ENCODE measurements at regions not wholly inside any gene's neighbourhood (a gene's known extent, or its start where the extent isn't known, plus 50 kb on each side); places are given as distances from the start of the nearest gene placed in this dataset.

- no peak for DNase-seq (ENCODE audit: low spot score)
Measured at GRCh38 chr20:24777746-24778145, 171.3 kb upstream of the CST7 start.

GRCh38 chr20:24778585-24779031 lies 170.5 kb upstream of the CST7 start:
- no peak for DNase-seq (ENCODE audit: low spot score)

- DNase-seq (ENCODE audit: low spot score) = no peak
Measured at GRCh38 chr20:24779131-24779530, 169.9 kb upstream of the CST7 start.

DNA sequence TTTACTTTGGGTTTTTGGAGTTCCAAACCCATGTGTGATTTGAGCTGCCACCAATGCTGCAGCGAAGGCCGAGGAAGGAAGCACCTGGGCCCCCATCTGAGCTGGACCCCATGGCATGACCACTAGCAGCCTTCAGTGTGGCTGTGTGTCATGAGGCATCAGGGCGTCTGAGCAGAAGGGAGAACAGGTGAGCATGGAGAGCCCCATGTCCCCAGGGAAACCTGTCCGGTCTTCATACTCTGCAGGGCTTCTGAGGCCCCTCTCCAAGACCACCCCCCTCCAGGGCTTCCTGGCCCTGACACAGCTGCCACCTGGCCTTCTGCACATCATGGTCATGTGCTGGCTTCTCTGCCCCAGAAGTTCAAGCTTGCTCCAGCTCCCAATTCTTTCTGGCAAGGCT lies 169.1 kb upstream of the CST7 start:
- no peak for DNase-seq (ENCODE audit: low spot score)

DNA sequence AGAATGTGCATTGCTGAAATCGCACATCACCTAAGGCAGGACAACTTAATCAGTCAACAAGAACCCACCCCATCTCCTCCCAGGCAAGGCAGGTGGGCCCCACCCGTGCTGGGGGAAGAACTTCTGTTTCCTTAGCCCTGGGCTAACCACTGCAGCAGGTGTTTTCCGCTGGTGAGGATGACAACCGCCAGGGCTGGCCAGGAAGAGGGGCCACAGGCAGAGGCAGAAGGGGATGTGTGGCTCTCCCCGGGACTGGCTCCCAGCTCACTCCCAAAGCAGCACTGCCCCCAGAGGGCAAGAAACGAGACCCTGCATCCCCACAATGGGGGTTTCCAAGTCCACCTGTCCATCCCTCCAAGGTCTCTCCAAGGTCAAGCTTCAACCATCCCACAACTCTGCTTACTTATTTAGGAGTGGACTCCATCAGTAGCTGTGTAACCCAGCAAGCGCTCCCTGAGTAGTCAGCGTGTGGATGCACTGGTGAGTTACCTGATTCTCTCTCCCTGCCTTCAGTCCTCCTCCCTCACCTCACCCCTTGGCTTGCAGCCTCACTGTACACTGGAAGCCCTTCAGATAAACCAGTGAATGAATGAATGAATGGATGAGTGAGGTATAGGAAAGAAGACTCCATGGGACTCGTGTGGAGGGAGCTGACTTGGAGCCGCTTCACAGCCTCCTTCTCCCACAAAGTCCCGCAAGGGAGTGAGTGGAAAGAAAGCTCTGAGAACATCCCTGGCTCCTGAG lies 168.2 kb upstream of the CST7 start:
- DNase-seq (ENCODE audit: low spot score) = no peak

DNA sequence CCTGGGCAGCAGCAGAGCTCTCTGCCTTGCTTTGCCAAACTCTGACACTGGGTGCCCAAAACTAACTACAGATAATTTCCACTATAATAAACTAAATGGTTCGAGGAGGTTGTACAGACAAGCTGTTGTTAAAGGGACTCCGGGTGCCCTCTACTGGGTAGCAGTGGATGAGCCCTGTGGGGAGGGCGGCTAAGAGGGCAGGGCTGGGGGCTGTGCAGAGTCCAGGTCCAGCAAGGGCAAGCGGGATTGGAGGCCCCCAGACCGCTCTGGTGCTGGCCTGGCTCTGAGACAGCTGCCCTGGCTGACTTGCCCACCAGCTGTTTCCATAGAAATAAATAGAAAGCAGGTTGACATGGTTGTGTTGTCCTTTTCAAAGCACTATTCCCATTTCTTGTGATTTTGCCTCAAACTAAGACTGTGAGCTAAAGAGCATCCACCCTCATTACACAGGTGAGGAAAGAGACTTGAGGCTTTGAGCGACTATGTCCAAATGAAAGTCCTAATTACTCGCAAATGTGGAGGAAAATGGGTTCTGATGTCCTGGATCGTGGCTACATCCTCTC lies 167.6 kb upstream of the CST7 start:
- DNase-seq (ENCODE audit: low spot score) = no peak

GRCh38 chr20:24782301-24782700 lies 166.8 kb upstream of the CST7 start:
- DNase-seq (ENCODE audit: low spot score) = no peak

DNA sequence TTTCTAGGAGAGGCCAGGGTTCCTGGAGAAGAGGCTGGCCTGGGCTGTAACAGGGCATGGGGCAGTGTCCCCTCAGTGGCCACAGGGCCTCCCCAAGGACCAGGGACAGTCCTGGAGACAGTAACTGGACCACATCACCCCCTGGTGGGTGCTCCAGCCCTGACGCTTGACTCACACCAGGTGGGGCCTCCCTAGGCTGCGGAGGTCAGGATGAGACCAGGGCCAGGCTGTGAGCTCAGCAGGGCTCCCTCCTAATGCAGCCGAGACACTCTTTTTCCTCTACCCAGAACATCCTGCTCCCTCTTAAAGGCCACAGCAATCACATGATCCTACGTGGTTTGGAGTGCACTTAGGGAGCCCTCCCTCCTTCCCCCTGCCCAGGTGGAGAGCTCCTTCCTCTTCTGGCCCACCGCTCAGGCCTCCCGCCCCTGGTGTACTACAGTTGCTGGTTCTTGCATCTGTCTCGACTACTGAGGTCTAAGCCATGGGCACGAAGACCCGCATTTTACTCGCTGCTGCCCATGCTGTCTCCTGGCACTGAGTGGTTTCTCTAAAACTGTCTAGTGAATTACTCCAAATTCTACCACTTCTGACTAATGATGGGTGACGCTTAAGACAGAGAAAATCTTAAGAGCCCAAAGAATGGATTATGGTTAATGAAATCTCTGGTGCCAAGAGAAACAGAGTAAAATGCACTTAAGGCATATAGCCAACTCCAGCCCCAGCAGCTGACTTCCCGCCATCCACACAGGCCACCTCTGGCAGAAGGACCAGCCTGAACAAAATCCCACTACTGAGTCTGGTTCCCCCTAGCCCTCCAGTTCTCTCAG lies 166.1 kb upstream of the CST7 start:
- no peak for DNase-seq (ENCODE audit: low spot score)

DNA sequence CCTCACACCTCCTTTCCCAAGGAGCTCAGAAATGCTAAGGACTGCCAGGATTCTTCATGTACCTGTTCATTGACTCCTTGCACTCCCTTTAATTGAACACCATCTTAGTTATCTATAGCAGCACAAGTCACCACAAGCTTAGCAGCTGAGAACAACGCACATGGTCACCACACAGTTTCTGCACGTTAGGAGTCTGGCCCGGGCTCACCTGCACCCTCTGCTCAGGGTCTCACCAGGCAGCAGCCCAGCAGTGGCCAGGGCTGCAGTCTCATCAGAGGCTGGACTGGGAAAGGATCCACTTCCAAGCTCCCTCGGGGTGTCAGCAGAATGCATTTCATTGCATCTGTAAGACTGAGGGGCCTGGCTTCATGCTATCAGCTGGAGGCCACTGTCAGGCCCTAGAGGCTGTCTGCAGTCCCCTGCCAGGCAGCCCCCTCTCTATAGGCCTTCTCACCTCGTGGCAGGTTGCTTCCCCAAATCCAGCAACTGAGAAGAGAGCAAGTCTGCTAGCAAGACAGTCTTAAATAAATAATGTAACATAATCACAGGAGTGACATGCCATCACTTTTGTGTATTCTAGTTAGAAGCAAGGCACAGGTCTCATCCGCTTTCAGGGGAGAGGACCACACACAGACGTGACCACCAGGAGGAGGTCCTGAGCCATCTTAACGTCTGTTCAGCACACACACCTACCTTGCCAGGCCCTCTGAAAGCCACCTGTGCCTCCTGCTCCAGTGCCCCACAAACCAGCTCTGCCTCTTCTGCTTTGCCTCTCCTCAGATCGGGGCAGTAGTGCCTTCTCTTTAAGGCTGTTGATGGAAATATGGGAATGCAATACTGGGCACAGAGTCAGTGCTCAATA lies 165.2 kb upstream of the CST7 start:
- DNase-seq (ENCODE audit: low spot score) = no peak

DNA sequence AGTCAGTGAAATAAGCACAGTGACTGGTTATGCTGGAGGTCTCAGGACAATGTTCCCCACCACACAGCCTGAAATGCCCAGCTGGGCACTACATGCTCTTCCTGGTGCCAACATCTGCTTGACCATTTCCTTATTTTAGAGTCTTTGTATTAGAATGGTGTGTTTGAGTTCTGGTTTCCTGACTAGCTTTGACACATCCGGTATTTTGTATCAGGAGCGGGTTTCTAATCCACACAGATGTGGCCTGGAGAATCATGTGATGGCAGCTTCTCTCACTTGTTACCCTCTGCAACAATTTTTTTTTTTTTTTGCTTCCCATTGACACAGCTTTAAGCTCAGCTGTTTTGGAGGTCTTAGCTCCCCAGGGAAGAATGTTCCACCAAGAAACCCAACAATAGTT lies 164.5 kb upstream of the CST7 start:
- DNase-seq (ENCODE audit: low spot score) = no peak

- no peak for DNase-seq (ENCODE audit: low spot score)
Measured at GRCh38 chr20:24785141-24786110, 163.6 kb upstream of the CST7 start.

- no peak for DNase-seq (ENCODE audit: low spot score)
Measured at GRCh38 chr20:24786111-24786495, 163.0 kb upstream of the CST7 start.

DNA sequence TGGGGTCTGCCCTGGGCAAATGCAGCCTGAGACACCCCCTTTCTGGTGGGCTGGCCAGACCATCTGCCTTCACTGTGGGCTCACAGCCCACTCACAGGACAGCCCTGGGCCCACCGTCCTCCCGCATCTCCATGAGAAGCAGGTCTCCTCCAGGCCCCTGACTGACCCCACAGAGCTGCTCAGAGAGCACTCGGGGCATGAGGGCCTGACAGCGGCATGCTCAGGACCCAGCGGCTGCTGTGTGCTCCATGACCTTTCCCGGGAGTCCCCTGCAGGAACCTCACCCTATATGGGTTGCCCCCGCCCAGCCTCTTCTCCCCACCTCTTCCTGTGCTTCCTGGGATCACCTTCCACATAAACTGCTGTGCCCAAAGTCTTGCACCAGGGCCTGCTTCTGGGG lies 162.4 kb upstream of the CST7 start:
- DNase-seq (ENCODE audit: low spot score) = no peak

- DNase-seq (ENCODE audit: low spot score) = no peak
Measured at GRCh38 chr20:24787071-24787470, 162.0 kb upstream of the CST7 start.

DNA sequence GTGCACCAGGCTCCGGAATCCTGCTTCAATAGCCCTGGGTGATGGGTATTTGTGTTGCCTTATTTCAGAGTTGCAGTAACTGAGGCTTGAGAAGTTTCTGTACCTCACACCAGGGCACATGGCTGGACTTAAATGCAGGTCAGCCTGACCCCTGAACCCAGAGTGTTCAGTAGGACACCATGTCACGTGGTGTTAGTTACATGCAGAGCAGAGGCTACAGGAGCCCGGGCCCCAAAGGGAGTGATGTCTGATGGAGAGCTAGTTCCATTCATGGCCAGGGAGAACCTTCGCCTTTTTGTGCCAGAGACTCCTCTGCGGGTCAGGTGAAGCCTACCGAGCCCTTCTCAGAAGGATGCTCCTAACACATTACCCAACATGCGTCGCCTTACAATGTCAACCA lies 161.4 kb upstream of the CST7 start:
- DNase-seq (ENCODE audit: low spot score) = no peak

- no peak for DNase-seq (ENCODE audit: low spot score)
Measured at GRCh38 chr20:24789877-24790276, 159.2 kb upstream of the CST7 start.

DNA sequence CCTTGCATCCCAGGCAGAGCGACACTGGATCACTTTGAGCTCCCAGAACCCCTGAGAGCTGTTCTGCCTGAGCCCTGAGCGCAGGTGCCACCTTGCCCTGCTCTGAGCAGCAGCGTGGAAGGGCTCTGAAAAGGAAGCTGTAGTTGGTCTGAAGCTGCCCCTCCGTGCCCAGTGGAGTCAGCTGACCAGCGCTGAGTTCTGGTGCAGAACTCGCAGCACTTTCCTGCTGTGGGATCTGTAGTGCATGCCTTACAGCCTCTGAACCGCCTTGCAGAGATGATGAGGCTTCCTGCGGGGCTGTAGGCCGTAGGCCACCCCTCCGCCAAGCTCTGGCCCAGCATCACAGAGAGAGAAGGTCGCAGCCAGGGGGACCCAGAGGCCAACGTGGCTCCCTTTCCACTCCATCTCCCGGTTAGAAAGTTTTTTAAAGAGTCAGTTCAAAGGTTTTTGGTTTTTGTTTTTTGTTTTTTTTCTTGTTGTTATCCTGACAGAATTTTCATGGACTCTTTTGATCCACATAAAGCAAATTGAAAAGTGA lies 158.3 kb upstream of the CST7 start:
- DNase-seq (ENCODE audit: low spot score) = no peak

- no peak for DNase-seq (ENCODE audit: low spot score)
Measured at GRCh38 chr20:24791953-24792352, 157.1 kb upstream of the CST7 start.

GRCh38 chr20:24792641-24793495 lies 156.2 kb upstream of the CST7 start:
- no peak for DNase-seq (ENCODE audit: low spot score)

GRCh38 chr20:24795436-24795835 lies 153.6 kb upstream of the CST7 start:
- no peak for DNase-seq (ENCODE audit: low spot score)
